ENCODE measurements at regions not wholly inside any gene's neighbourhood (a gene's known extent, or its start where the extent isn't known, plus 50 kb on each side); places are given as distances from the start of the nearest gene placed in this dataset.

DNA sequence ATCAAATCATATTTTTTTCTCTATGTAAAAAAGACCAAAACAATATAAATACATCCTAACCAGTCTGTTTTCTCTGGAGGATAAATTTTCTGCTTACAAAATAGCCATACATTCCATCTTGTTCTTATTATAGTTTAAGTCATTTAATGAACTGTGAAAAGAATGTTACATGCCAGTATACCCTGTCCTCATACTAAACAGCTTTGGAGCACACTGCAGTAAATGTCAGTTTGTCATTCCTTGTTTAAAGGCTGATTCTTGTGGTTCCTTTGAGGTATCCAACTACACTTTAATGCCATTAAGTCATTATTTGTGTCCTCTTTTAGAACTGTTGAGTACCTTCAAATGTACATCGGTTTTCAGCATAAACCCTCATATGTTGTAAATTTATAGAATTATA lies 52.7 kb upstream of the DCBLD2 start:
- Histone ChIP-seq H3K27ac (ENCODE audit: low read depth, low read length) (no peak overlapping the region), H3K4me1 (ENCODE audit: control insufficient read depth, insufficient read depth, low read length) (no peaks in the 10 kb centered on the region), H3K27me3 (ENCODE audit: control insufficient read depth, insufficient read depth, low read length) (no peaks in the 10 kb centered on the region), H3K36me3 (ENCODE audit: control insufficient read depth, insufficient read depth, low read length) (no peaks in the 10 kb centered on the region), H3K9me3 (ENCODE audit: control insufficient read depth, insufficient read depth, low read length) (no peaks in the 10 kb centered on the region), H3K4me3 (ENCODE audit: low read depth, low read length) (no peak overlapping the region), H3K9ac (ENCODE audit: low read depth, low read length) (no peak overlapping the region)

DNA sequence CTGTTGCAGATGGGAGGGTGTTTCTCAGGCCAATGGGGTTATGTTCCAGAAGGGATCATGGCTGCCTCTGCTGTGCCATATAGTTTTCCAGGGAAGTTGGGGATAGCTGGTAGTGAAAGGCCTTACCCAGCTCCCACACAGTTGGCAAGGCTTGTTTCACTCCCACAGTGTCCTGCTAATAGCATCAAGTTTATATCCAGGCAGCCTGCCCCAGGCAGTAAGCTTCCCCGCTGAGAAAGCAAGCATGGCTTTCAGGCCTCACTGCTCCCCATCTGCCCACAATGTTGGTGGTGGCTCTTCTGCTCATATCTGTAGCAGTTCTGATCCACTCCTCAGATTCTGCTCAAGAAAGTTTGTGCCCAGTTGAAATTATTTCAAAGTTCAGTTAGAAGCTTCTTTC lies 50.9 kb upstream of the DCBLD2 start:
- Histone ChIP-seq H3K27ac (ENCODE audit: low read depth, low read length) (no peak overlapping the region), H3K36me3 (ENCODE audit: control insufficient read depth, insufficient read depth, low read length) (no peaks in the 10 kb centered on the region), H3K27me3 (ENCODE audit: control insufficient read depth, insufficient read depth, low read length) (no peaks in the 10 kb centered on the region), H3K9ac (ENCODE audit: low read depth, low read length) (no peak overlapping the region), H3K4me3 (ENCODE audit: low read depth, low read length) (no peak overlapping the region), H3K9me3 (ENCODE audit: control insufficient read depth, insufficient read depth, low read length) (no peaks in the 10 kb centered on the region), H3K4me1 (ENCODE audit: control insufficient read depth, insufficient read depth, low read length) (no peaks in the 10 kb centered on the region)

Data from HUES48 (cell line).